ENCODE measurements at regions not wholly inside any gene's neighbourhood (a gene's known extent, or its start where the extent isn't known, plus 50 kb on each side); places are given as distances from the start of the nearest gene placed in this dataset.

DNA sequence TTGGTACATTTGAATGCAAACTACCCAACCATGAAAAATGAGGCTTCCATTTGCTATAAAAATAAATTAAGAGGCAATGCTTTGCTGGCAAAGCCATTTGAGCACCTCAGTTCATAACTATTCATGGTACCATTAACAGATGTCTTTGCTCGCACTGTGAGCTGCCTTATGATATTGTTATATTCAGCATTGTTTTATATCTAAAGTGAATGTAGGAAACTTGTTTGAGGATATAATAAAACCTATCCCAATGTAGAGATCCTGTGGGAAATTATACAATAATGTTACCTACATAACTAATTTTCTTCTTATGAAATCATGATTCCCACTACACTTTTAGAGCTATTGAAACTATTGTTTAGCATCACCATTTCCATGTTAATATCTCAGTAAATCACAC is 125.2 kb upstream of the TRAM1L1 start:
- Histone ChIP-seq H3K4me3 (ENCODE audit: severe bottlenecking) (no peak overlapping the region), H3K4me1 (ENCODE audit: insufficient read depth, poor library complexity, severe bottlenecking) (no peaks in the 10 kb centered on the region), H3K36me3 (ENCODE audit: low read depth) (no peaks in the 10 kb centered on the region), H3K27ac (ENCODE audit: poor library complexity, severe bottlenecking) (no peak overlapping the region), H3K27me3 (ENCODE audit: insufficient read depth, poor library complexity, severe bottlenecking) (no peaks in the 10 kb centered on the region), H3K9me3 (ENCODE audit: severe bottlenecking) (no peaks in the 10 kb centered on the region)
- DNase-seq (ENCODE audit: low spot score) = no peak
- no peak for ATAC-seq (ENCODE audit: low read depth)
- TF ChIP-seq, protein P1, sequence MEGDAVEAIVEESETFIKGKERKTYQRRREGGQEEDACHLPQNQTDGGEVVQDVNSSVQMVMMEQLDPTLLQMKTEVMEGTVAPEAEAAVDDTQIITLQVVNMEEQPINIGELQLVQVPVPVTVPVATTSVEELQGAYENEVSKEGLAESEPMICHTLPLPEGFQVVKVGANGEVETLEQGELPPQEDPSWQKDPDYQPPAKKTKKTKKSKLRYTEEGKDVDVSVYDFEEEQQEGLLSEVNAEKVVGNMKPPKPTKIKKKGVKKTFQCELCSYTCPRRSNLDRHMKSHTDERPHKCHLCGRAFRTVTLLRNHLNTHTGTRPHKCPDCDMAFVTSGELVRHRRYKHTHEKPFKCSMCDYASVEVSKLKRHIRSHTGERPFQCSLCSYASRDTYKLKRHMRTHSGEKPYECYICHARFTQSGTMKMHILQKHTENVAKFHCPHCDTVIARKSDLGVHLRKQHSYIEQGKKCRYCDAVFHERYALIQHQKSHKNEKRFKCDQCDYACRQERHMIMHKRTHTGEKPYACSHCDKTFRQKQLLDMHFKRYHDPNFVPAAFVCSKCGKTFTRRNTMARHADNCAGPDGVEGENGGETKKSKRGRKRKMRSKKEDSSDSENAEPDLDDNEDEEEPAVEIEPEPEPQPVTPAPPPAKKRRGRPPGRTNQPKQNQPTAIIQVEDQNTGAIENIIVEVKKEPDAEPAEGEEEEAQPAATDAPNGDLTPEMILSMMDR (IDR thresholded peaks at IDR 0.05; ENCODE audit: poor library complexity, severe bottlenecking) = no peak

DNA sequence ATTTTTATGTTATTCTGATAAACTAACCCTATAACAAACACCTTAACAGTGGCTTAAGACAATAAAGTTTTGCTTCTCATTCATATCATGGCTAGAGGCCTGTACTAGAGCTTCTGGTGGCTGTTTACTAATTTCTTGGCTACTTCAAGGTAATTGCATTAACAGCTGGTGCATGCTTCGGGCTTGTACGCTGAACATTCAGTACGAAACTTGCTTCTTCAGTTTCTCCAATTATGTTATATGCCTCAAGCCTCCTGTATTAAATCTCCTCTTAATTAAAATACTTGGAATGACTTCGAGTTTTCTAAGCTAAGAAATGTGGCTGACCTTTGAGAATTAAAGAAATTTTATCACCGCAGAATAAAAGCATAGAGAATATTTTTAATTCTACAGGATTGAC is 138.9 kb upstream of the TRAM1L1 start:
- DNase-seq (ENCODE audit: low spot score) = no peak

DNA sequence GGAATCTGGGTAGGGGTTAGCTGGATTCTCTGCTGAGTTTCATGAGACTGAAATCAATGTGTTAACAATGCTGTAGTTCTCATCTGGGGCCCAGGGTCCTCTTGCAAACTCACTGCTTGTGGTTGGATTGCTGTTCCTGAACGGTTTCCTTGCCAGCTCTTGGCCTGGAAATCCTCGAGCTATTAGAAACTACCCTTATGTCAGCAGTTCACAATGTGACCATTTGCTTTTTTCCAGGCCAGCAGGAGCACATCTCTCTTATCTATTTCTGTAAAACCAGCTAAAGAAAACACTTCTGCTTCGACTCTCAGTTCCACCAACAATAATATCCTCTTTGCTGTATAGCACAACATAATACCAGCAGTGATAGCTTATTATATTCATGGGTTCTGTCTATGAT is 140.1 kb upstream of the TRAM1L1 start:
- DNase-seq (ENCODE audit: low spot score) (no peak), ATAC-seq (ENCODE audit: low read depth) (no peak)
- TF ChIP-seq, protein P1 (IDR thresholded peaks at IDR 0.05; ENCODE audit: poor library complexity, severe bottlenecking) = no peak
- no peak overlapping the region for H3K4me3 ChIP-seq (ENCODE audit: severe bottlenecking)
- H3K4me1 ChIP-seq (ENCODE audit: insufficient read depth, poor library complexity, severe bottlenecking) = no peaks in the 10 kb centered on the region
- no peak overlapping the region for H3K27ac ChIP-seq (ENCODE audit: poor library complexity, severe bottlenecking)
- H3K36me3 ChIP-seq (ENCODE audit: low read depth) = no peaks in the 10 kb centered on the region
- no peaks in the 10 kb centered on the region for H3K27me3 ChIP-seq (ENCODE audit: insufficient read depth, poor library complexity, severe bottlenecking)
- H3K9me3 ChIP-seq (ENCODE audit: severe bottlenecking) = no peaks in the 10 kb centered on the region

More for the DNA sequence above, 138.9 kb upstream of the TRAM1L1 start:
- no peaks in the 10 kb centered on the region for H3K36me3 ChIP-seq (ENCODE audit: low read depth)
- ATAC-seq (ENCODE audit: low read depth) = no peak
- no peak overlapping the region for H3K27ac ChIP-seq (ENCODE audit: poor library complexity, severe bottlenecking)
- no peaks in the 10 kb centered on the region for H3K4me1 ChIP-seq (ENCODE audit: insufficient read depth, poor library complexity, severe bottlenecking)
- no peaks in the 10 kb centered on the region for H3K9me3 ChIP-seq (ENCODE audit: severe bottlenecking)
- H3K27me3 ChIP-seq (ENCODE audit: insufficient read depth, poor library complexity, severe bottlenecking) = no peaks in the 10 kb centered on the region
- TF ChIP-seq, protein P1 (IDR thresholded peaks at IDR 0.05; ENCODE audit: poor library complexity, severe bottlenecking) = no peak
- H3K4me3 ChIP-seq (ENCODE audit: severe bottlenecking) = no peak overlapping the region

DNA sequence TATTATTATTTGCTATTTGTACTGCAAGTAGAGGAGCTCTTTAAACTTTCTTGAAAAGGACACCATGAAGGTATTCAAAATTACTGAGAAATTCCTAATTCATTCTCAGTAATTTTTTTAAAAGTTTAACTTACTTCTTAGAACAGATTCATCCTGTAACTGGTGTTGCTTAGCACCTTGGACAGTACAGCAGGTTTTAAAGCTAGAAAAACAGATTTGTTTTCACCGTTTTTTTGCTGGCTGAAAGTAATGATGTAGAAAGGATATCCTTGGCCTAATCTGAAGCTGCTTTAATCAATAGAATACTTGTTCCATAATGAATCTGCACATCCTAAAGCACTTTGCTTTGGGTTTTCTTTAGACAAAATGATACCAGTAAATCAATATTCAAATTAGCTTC is 142.5 kb upstream of the TRAM1L1 start:
- Histone ChIP-seq H3K27me3 (ENCODE audit: insufficient read depth, poor library complexity, severe bottlenecking) (no peaks in the 10 kb centered on the region), H3K4me1 (ENCODE audit: insufficient read depth, poor library complexity, severe bottlenecking) (no peaks in the 10 kb centered on the region), H3K27ac (ENCODE audit: poor library complexity, severe bottlenecking) (no peak overlapping the region), H3K9me3 (ENCODE audit: severe bottlenecking) (no peaks in the 10 kb centered on the region), H3K36me3 (ENCODE audit: low read depth) (no peaks in the 10 kb centered on the region), H3K4me3 (ENCODE audit: severe bottlenecking) (no peak overlapping the region)
- DNase-seq (ENCODE audit: low spot score) = no peak
- no peak for ATAC-seq (ENCODE audit: low read depth)
- TF ChIP-seq, protein P1 (IDR thresholded peaks at IDR 0.05; ENCODE audit: poor library complexity, severe bottlenecking) = no peak

DNA sequence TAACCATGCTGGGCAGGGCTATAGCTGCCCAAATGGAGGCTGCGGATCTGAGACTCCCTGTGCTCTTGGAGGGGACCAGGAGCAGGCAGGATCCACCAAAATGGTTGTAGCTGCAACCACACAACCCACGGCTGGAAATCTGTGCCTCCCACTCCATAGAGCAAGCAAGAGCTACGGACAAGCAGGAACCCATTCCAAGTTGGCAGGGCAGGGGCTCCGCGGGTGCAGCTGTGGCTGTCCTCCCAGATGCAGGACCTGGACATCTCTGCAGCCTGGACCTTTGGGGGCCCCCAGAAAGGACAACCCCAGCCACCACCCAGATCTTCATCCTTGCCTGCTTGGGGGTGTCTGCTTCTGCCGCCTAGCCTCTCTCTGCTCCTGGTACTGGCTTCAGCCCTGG is 154.1 kb upstream of the TRAM1L1 start:
- no peak for ATAC-seq (ENCODE audit: low read depth)
- Histone ChIP-seq H3K36me3 (ENCODE audit: low read depth) (no peaks in the 10 kb centered on the region), H3K9me3 (ENCODE audit: severe bottlenecking) (no peaks in the 10 kb centered on the region), H3K27me3 (ENCODE audit: insufficient read depth, poor library complexity, severe bottlenecking) (no peaks in the 10 kb centered on the region), H3K4me3 (ENCODE audit: severe bottlenecking) (no peak overlapping the region), H3K4me1 (ENCODE audit: insufficient read depth, poor library complexity, severe bottlenecking) (no peaks in the 10 kb centered on the region), H3K27ac (ENCODE audit: poor library complexity, severe bottlenecking) (no peak overlapping the region)
- TF ChIP-seq, protein P1 (IDR thresholded peaks at IDR 0.05; ENCODE audit: poor library complexity, severe bottlenecking) = no peak
- no peak for DNase-seq (ENCODE audit: low spot score)
